Stimulated activated CD4-positive, alpha-beta T cell treated with anti-CD3 and anti-CD28 coated beads, Interleukin-4, amount 100 ng/mL, for 1 hour (primary cell): ENCODE measurements at regions not wholly inside any gene's neighbourhood (a gene's known extent, or its start where the extent isn't known, plus 50 kb on each side); places are given as distances from the start of the nearest gene placed in this dataset.
A peak's percentile ranks its signal among the peaks of the same experiment; 100 is the strongest.
"Not testable (repeated sequence)": the region's sequence is repeated elsewhere in the genome, so short reads cannot be mapped to it uniquely, and the experiment has no call there.

Source experiments
- DNase-seq: peaks from one replicate; pipeline ENCODE4 v3.0.0-alpha.2; 2020

DNA sequence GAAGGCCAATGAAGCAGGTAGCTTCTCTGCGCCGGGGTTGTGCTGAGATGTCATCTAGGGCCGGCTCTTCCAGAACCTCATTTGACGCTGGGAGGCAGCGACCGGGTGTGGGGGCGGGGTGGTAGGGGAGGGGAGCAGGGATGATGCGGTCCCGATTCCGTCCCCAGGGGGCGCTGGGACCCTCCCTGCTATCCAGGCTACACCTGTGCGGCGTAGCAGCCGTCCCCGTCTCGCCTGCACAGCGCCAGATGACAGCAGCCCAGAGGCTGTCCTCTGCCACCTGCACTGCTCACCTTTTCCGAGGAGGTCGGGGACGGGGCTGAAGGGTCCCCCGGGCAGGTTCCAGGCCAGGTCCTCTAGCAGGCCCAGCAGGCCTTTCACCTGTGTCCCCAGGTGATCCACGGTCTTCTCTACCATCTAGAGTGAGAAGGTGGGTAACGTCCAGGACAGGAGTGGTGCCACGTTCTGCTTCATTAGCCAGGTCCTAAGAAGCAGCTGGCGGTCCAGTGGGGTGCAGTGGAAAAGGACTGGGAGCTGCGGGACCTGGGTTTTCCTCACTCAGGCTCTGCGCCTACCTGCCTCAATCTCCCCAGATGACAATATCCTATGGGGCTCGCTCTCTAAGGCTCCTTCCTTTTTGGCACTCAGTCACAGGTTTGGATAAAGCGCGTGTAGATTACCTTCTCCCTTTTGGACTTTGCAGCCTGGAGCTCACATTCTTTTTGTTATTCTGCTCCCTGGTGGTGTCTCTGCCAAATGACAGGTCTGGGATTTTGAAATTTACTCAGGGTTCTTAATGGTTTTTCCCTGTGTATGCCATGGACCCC lies 56.0 kb upstream of the RAB6C start:
- DNase-seq = peak; percentile 27

DNA sequence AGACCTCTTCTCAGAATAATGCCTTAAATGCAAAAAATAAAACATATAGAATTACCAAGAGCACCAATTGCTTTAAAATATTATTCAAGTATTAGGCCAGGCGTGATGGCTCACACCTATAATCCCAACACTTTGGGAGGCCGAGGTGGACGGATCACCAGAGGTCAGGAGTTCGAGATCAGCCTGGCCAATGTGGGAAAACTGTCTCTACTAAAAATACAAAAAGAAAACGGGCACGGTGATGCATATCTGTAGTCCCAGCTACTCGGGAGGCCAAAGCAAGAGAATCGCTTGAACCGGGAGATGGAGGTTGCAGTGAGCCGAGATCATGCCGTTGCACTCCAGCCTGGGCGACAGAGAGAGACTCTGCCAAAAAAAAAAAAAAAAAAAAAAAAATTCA lies 55.4 kb upstream of the RAB6C start:
- DNase-seq = not testable (repeated sequence)

DNA sequence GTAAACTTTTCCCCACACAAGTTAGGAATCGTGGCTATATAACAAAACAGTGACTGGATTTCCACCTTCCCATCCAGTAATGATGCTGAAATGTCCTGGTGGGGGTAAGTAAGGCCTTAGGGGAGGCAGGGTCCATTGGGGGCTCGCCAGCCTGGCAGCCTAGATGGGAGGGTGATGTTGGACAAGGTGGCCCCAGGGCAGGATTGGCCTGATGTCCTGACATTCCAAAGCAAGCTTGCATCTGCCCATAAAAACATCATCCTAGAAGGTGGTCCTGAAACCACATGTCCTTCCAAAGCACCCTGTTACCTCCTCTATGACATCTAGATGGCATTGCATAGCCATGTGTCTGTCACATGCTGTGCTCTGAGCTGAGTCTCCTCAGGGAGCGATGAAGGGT lies 54.1 kb upstream of the RAB6C start:
- no peak for DNase-seq

DNA sequence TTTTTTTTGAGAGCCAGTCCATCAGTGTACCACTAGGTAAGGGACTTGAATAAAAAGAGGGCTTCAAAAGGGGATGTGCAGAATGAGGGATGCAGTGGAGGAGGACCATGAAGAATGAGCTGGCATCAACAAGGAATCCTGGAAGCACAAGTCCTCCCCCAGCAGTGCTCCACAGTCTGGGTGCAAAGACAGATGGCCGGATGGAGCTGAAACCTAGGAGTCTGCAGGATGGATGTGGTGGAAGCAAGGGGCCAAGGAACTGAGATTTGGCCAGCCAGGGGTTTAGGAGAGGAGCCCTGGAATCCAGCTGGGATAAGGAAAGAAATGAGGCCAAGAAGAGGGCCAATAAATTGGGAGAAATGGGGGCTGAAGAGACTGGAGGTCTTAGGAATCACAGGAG lies 51.8 kb upstream of the RAB6C start:
- DNase-seq = no peak

DNA sequence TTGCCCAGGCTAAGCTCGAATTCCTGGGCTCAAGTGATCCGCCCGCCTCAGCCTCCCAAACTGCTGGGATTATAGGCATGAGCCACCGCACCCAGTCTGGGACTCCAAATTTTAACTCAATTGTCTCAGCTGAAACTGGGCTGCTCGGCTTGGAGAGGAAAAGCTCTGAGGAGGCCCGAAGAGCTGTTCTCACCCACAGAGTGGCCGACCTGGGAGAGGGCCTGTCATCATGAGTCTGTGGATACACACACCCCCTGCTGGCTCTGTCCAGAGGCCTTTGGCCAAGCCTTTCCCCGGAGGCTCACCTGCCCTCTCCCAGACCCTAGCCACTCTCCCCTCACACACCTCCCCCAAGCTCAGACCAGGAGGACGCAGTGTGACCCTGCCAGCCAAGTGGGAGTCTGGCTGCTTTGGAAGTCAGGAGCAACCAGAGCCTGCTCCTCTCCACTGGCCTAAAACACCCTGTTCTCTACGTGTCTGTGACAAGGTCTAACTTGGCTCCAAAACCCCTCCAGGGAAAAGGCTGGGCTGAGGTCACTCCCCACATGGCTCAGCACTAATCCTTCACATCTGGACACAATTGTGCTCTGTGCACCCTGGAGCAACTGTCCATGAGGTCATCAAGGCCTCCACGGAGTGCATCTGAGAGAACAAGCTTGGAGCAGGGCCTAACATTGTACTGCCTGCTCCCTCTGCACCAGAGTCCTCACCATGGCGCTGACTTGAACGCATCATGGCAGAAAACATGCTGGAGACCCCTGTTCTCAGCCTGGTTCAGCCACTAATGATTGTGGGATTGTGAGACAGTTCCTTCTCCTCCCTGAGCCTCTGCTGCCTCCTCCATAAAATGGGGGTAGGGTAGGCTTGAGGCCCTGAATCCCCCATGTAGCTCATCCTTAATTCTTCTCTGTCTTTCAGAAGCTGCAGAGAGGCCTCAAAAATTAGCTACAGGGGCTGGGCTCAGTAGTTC lies 49.9 kb upstream of the RAB6C start:
- DNase-seq = no peak
